ENCODE measurements at regions not wholly inside any gene's neighbourhood (a gene's known extent, or its start where the extent isn't known, plus 50 kb on each side); places are given as distances from the start of the nearest gene placed in this dataset.
"Not testable (repeated sequence)": the region's sequence is repeated elsewhere in the genome, so short reads cannot be mapped to it uniquely, and the experiment has no call there.

DNA sequence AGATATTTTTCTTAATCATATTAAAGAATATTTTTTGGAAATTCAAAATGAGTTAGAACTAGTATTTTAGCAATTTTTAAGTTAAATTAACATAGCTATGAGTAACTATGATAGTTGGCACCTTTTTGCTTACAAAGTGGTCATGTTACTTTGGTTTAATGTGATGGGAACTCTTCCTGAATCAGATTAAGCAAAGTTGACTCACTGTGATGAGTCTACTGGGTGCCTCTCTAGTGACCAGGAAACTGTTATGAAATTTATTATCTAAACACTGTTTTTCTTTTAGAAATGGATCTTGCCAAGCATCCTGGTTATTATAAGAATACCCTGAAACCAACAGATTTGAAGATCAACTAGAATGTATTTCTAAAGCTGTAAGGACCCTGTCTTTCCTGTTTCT, 985.8 kb downstream of the TRAM1L1 start:
- DNase-seq = no peak

DNA sequence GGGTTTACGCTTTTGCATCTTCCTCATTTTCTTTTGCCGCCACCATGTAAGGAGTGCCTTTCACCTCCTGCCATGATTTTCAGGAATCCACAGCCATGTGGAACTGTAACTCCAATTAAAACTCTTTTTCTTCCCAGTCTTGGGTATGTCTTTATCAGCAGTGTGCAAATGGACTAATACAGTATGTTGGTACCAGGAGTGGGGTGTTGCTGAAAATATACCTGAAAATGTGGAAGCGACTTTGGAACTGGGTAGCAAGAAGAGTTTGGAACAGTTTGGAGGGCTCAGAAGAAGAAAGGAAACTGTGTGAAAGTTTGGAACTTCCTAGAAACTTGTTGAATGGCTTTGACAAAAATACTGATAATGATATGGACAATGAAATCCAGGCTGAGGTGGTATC, 983.9 kb upstream of the NDST4 start:
- not testable (repeated sequence) for DNase-seq

DNA sequence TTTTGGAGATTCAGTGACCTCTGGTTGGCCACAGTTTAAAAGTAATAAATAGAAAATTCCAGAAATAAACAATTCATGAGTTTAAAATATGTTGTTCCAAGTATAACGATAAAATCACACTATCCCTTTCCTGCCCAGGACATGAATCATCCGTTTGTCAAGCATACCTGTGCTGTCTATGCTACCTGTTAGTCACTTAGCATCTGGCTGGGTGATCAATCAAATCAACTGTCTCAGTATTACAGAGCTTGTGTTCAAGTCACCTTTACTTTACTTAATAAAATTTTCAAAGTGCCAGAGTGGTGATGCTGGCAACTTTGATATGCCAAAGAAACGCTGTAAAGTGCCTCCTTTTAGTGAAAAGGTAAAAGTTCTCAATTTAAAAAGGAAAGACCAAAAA, 979.5 kb upstream of the NDST4 start:
- no peak for DNase-seq

DNA sequence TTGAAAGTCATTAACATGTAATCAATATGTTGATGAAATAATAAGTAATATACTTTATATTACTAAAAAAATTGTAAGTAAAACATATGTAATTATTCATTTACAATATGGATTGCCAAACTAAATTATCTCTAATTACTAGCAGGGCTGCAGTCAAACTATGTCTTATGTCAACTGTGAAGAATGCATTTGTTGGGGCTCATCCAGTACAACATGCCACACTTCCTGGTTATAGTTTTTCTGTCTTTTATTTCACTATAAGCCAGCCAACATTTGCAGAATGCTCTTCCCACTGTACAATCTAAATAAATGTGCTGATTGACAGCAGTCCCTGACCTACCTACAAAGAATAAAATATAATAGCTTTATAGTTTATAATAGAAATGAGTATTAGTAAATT, 975.4 kb upstream of the NDST4 start:
- no peak for DNase-seq

- no peak for DNase-seq
Measured at GRCh38 chr4:116082808-116083366, 969.5 kb upstream of the NDST4 start.

- no peak for DNase-seq
Measured at GRCh38 chr4:116073051-116073450, 959.6 kb upstream of the NDST4 start.

GRCh38 chr4:116070283-116070682, 956.9 kb upstream of the NDST4 start:
- no peak for DNase-seq

GRCh38 chr4:116066711-116067245, 953.4 kb upstream of the NDST4 start:
- no peak for DNase-seq

DNA sequence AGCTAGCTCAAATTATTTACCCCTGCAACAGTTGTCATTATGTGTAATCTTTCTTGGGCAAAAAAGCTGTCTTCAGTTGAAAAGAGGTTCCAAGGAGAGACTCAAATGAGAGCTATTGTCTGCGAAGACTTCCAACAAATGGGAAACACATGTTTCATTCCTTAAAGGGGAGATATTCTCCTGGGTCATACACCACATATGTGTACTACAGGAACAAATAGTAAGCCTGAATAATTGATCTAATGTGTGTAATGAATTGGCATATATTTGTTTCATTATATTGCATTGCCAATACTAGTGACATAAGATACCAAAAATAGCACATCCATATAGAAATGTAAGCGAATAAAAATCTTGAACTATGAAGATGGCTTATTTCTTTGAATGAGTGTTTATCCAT, 950.9 kb upstream of the NDST4 start:
- no peak for DNase-seq

GRCh38 chr4:116059361-116059760, 945.9 kb upstream of the NDST4 start:
- no peak for DNase-seq

DNA sequence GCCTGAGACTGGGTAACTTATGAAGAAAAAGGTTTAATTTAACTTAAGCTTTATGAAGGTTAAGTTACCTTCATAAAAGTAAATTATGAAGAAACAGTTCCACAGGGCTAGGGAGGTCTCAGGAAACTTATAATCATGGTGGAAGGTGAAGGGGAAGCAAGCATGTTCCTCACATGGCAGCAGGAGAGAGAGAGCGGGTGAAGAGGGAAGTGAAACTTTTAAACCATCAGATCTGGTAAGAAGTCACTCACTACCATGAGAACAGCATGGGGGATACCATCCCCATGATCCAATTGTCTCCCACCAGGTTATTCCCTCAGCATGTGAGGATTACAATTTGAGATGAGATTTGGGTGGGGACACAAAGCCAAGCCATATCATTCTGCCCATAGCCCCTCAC, 944.7 kb upstream of the NDST4 start:
- DNase-seq = no peak

- no peak for DNase-seq
Measured at GRCh38 chr4:116055857-116056827, 942.7 kb upstream of the NDST4 start.

DNA sequence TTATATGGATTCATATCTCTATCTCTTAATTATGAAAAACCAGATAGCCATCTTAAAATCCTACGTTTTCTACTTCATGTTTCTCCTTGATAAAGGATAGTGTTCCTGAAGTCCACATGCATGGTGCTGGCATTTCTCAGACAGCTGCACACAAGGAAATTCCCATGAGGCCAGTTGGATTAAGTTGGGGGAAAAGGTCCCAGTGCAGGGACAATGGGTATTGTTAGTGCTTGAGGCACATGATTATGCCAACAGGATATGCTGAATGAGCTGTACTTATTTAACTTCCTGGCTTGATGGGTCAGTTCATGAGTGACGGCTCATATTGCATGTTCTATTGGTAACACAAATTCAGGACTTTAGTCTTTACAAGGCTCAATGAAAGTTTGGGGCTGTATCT, 913.9 kb upstream of the NDST4 start:
- no peak for DNase-seq

DNA sequence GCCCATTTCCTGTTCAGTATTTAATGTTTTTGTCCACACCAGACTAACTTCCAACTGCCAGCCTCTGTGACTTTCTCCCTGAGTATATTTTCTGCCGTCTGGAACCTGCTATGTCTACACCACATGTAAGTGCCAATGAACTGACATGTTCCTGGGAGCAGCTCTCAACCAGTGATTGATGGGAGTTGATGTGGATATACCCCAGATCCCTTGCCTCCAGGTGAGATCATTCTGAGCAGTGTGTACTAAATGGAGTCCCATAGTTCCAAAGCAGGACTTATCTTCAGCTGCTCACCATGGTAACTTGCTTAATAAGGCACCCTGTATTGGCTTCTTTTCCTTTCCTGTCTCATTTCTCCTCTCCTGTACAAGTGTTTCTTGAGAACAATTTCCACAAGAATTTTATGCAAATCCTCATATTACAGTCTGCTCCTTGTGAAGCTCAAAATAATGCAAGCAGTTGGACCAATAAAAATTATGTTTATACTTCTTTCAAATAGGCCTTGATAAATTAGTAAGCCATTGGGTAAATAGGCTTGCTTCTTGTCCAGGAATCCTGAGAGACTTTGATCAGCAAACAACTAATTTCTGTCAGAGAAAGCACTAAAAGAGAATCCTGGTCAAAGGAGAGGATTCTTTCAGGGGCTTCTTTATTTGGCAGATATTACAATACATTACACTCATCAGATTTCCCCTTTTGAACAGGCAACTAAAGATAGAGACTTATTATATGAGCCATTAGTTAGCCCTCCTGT, 911.7 kb upstream of the NDST4 start:
- DNase-seq = no peak

GRCh38 chr4:116023049-116023448, 909.6 kb upstream of the NDST4 start:
- no peak for DNase-seq

- no peak for DNase-seq
Measured at GRCh38 chr4:116020141-116020722, 906.8 kb upstream of the NDST4 start.

DNA sequence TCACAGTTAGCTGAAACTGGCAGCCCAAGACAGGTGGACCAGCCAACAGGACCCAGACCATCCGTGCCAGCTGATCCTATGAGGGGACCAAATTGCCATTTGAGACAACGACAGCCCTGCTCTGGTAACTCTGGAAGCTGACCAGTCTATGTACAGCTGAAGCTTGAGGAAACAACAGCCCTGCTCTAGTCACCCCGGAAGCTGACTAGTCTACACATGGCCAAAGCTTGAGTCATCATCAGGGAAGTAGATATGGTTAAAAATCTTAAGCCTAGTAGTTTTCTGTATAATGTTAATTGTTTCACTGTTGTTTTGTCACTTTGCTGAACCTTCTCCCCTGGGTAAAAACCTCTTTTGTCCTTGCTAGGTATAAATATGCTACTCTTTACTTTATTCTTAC, 905.4 kb upstream of the NDST4 start:
- DNase-seq = no peak

DNA sequence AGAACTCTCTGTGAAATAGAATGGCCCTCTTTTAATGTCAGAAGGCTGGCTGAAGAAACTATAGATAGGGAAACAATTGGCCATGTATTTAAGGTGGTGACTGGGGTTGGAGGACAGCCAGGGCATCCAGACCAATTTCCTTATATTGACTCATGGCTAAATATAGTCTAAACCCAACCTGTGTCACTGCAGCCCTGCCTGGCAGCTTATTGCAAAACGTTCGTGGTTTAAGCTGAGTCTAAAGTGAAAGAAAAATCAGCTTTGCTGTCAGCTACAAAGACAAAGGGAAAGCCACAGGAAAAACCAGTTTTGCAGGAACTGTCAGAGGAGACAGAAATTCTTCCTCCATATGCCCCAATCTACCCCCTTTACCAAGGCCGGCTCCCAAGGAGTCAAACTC, 902.8 kb upstream of the NDST4 start:
- DNase-seq = no peak

DNA sequence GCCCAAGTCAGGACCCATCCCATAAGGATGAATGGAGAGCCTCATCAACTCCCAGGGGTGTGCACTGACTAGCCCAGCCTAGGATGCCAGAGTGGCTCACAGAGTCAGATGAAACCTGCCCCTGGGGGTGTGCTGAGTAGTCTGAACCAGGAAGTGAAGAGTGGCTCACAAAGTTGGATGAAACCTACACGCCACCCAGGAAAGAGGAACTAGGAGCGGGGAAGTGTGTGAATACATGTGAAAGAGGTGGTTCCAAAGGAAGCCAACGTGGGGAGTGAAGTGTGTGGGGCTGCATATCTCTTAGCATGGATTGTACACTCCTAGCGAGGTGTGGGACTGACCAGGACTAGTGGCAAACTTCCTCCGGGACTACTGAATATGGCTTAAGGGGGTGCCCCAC, 902.1 kb upstream of the NDST4 start:
- no peak for DNase-seq

DNA sequence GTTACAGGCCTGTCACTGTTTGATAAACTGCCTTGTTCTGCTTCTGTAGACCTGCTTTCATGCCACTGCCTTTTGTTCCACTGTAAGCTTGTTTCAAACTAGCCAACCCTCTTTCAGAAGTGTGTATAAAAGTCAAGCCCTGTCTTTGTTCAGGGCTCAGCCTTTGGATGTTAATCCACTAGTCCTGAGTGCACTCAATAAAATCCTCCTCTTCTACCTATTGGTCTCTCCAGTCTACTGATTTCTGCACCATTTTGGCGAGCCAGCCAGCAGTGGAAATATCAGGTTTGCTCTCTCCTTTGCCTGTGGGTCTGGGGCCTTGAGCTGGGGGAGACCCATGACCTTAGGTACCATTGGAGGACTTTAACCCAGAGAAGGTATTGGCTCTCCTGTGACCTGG, 901.6 kb upstream of the NDST4 start:
- DNase-seq = no peak

DNA sequence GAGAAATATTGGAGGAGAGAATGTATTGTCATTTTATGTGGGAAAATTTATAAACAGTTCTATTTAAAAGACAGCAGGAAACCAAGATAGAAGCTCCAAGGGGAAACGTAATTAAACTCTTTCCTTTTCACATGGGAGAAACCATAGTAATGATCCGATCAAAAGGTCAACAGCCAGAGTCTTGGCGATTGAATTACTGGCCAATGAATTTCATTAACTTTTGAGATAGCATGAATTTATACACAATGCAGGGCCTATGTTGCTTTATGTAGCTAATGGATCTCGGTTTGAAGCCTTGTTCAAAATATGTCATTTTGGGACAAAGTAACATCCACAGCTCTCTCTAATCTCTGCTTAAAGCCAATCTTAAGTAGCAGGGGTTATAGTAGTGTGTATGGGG, 897.5 kb upstream of the NDST4 start:
- no peak for DNase-seq

DNA sequence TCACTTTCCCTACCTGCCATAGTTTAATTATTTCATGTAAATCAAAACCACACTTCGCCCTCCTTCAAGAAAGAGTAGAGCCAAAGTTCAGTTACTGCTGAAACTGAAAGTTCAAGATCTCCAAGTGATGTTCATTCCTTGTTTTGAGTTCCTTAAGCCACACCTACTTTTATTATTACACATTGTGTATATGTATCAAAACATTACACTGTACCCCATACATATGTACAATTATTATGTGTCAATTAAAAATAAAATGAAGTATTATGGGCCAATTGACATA, 892.3 kb upstream of the NDST4 start:
- no peak for DNase-seq

- no peak for DNase-seq
Measured at GRCh38 chr4:116005037-116005805, 891.8 kb upstream of the NDST4 start.

Measured in NCI-H1105 (cell line).